ENCODE measurements at regions not wholly inside any gene's neighbourhood (a gene's known extent, or its start where the extent isn't known, plus 50 kb on each side); places are given as distances from the start of the nearest gene placed in this dataset.

DNA sequence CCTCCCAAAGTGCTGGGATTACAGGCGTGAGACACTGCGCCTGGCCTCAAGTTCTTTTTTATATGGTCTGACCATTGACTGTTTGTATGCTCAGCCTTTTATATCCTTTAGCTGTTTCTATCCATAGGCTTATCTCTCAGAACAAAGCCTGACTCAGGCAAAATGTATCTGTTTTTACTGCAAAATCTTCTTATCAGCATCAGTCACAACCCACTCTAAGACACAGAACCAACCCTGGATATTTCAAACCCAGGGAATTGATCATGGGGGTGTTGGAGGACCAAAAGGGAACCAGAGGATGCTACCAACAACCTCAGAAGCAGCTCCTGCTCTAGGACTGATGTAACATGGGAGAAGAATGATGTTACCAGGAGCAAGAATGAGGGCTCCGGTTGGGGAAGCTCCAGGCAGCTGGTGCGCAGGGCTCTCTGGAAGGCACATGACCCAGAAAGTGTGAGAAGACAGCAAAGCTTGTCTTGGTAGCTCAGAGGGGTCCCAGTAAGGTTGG is 75.3 kb upstream of the NCK2 start:
- 75% methylated on average over 4 of the region's 4 CpGs for WGBS (ENCODE audit: low lambda C conversion rate)
- ChIA-PET CTCF (no interaction called here), POLR2A (no interaction called here)
- no peaks in the 10 kb centered on the region for H3F3A ChIP-seq (replicated peaks; ENCODE audit: insufficient read depth)
- no peaks in the 10 kb centered on the region for H3K9me2 ChIP-seq
- no peak overlapping the region for H3K27ac ChIP-seq (ENCODE audit: low read depth in 2 of 2, low read length in 1 of 2)
- no peaks in the 10 kb centered on the region for H3K79me2 ChIP-seq (ENCODE audit: insufficient read depth)
- H2AFZ ChIP-seq (ENCODE audit: low read depth): no peak overlapping the region
- H4K20me1 ChIP-seq (ENCODE audit: insufficient read depth): no peaks in the 10 kb centered on the region
- no peak for TF ChIP-seq FOXM1 (IDR thresholded peaks at IDR 0.05; ENCODE audit: low read depth)
- TF ChIP-seq, protein P1, sequence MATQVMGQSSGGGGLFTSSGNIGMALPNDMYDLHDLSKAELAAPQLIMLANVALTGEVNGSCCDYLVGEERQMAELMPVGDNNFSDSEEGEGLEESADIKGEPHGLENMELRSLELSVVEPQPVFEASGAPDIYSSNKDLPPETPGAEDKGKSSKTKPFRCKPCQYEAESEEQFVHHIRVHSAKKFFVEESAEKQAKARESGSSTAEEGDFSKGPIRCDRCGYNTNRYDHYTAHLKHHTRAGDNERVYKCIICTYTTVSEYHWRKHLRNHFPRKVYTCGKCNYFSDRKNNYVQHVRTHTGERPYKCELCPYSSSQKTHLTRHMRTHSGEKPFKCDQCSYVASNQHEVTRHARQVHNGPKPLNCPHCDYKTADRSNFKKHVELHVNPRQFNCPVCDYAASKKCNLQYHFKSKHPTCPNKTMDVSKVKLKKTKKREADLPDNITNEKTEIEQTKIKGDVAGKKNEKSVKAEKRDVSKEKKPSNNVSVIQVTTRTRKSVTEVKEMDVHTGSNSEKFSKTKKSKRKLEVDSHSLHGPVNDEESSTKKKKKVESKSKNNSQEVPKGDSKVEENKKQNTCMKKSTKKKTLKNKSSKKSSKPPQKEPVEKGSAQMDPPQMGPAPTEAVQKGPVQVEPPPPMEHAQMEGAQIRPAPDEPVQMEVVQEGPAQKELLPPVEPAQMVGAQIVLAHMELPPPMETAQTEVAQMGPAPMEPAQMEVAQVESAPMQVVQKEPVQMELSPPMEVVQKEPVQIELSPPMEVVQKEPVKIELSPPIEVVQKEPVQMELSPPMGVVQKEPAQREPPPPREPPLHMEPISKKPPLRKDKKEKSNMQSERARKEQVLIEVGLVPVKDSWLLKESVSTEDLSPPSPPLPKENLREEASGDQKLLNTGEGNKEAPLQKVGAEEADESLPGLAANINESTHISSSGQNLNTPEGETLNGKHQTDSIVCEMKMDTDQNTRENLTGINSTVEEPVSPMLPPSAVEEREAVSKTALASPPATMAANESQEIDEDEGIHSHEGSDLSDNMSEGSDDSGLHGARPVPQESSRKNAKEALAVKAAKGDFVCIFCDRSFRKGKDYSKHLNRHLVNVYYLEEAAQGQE (IDR thresholded peaks at IDR 0.05; ENCODE audit: low read depth, low read length): no peak
- TF ChIP-seq, protein P2, sequence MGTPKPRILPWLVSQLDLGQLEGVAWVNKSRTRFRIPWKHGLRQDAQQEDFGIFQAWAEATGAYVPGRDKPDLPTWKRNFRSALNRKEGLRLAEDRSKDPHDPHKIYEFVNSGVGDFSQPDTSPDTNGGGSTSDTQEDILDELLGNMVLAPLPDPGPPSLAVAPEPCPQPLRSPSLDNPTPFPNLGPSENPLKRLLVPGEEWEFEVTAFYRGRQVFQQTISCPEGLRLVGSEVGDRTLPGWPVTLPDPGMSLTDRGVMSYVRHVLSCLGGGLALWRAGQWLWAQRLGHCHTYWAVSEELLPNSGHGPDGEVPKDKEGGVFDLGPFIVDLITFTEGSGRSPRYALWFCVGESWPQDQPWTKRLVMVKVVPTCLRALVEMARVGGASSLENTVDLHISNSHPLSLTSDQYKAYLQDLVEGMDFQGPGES (IDR thresholded peaks at IDR 0.05; ENCODE audit: low read depth, low read length): no peak
- no peak for TF ChIP-seq POLR2AphosphoS5 (IDR thresholded peaks at IDR 0.05; ENCODE audit: low read depth, low read length)
- TF ChIP-seq SMC3 (IDR thresholded peaks at IDR 0.05; ENCODE audit: low read depth, low read length): no peak
- TF ChIP-seq GATA2 (CRISPR knock-in tag; IDR thresholded peaks at IDR 0.05): no peak
- TF ChIP-seq RFX5 (IDR thresholded peaks at IDR 0.05; ENCODE audit: low read length): no peak
- no peak for TF ChIP-seq TCF12 (IDR thresholded peaks at IDR 0.05)
- H3K36me3 ChIP-seq (replicated peaks in 1 of 2; ENCODE audit: control insufficient read depth in 1 of 2, insufficient read depth in 2 of 2, low read length in 1 of 2): no peaks in the 10 kb centered on the region
- no peak for DNase-seq
- no peak overlapping the region for H3K4me3 ChIP-seq (ENCODE audit: low read depth in 2 of 2, low read length in 1 of 2)
- H3K4me1 ChIP-seq (ENCODE audit: control insufficient read depth in 1 of 2, insufficient read depth in 2 of 2, low read depth in 1 of 2, low read length in 1 of 2): no peaks in the 10 kb centered on the region
- no peaks in the 10 kb centered on the region for H3K27me3 ChIP-seq (ENCODE audit: insufficient read depth)
- no peak overlapping the region for H3K4me2 ChIP-seq
- H3K9me3 ChIP-seq: no peaks in the 10 kb centered on the region
- H3K9ac ChIP-seq: no peak overlapping the region

DNA sequence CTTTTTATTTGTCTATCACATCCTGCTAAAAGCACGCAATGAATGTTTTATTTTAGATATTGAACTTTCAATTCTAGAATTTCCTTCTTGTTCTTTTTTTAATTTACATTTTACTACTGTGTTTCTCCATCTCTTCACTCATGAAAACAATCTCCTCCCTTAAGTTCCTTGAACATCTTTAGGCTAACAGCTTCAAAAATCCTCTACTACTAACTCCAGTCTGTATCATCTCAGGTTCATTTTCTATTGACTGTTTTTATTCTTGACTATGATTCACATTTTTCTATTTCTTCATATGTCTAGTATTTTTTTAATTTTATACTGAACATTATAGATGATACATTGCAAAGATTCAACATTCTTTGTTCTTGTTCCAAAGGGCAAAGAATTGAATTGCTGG is 79.2 kb upstream of the NCK2 start:
- Histone ChIP-seq H3K27ac (ENCODE audit: low read depth in 2 of 2, low read length in 1 of 2) (no peak overlapping the region), H3K79me2 (ENCODE audit: insufficient read depth) (no peaks in the 10 kb centered on the region), H4K20me1 (ENCODE audit: insufficient read depth) (no peaks in the 10 kb centered on the region), H3K27me3 (ENCODE audit: insufficient read depth) (no peaks in the 10 kb centered on the region), H3K36me3 (replicated peaks in 1 of 2; ENCODE audit: control insufficient read depth in 1 of 2, insufficient read depth in 2 of 2, low read length in 1 of 2) (no peaks in the 10 kb centered on the region), H3F3A (replicated peaks; ENCODE audit: insufficient read depth) (no peaks in the 10 kb centered on the region), H3K9me2 (no peaks in the 10 kb centered on the region), H3K4me2 (no peak overlapping the region), H3K4me3 (ENCODE audit: low read depth in 2 of 2, low read length in 1 of 2) (no peak overlapping the region), H2AFZ (ENCODE audit: low read depth) (no peak overlapping the region), H3K4me1 (ENCODE audit: control insufficient read depth in 1 of 2, insufficient read depth in 2 of 2, low read depth in 1 of 2, low read length in 1 of 2) (no peaks in the 10 kb centered on the region), H3K9me3 (no peaks in the 10 kb centered on the region), H3K9ac (no peak overlapping the region)
- 31% methylated on average over 1 of the region's 1 CpG for WGBS (ENCODE audit: low lambda C conversion rate)
- ChIA-PET POLR2A (no interaction called here), CTCF (interaction anchor here (0.7 kb wide), 1 partner anchor 438 kb away, joined by 3 read pairs; no protein-coding TSS in a partner anchor)
- TF ChIP-seq GATA2 (CRISPR knock-in tag; IDR thresholded peaks at IDR 0.05) (no peak), NRF1 (IDR thresholded peaks at IDR 0.05; ENCODE audit: low read depth, low read length) (no peak), FOSL2 (IDR thresholded peaks at IDR 0.05; ENCODE audit: borderline replicate concordance, low read depth) (no peak), RCOR1 (IDR thresholded peaks at IDR 0.05; ENCODE audit: low read length) (no peak), ELF1 (IDR thresholded peaks at IDR 0.05) (no peak), RFX5 (IDR thresholded peaks at IDR 0.05; ENCODE audit: low read length) (no peak), YY1 (IDR thresholded peaks at IDR 0.05; ENCODE audit: low read depth) (no peak), JUND (IDR thresholded peaks at IDR 0.05) (no peak), CHD2 (IDR thresholded peaks at IDR 0.05; ENCODE audit: low read length, partially characterized antibody) (no peak), SIN3A (IDR thresholded peaks at IDR 0.05; ENCODE audit: borderline replicate concordance, low read depth, low read length) (no peak), MEF2A (IDR thresholded peaks at IDR 0.05; ENCODE audit: borderline replicate concordance, low read depth) (no peak)
- TF ChIP-seq, protein P3, sequence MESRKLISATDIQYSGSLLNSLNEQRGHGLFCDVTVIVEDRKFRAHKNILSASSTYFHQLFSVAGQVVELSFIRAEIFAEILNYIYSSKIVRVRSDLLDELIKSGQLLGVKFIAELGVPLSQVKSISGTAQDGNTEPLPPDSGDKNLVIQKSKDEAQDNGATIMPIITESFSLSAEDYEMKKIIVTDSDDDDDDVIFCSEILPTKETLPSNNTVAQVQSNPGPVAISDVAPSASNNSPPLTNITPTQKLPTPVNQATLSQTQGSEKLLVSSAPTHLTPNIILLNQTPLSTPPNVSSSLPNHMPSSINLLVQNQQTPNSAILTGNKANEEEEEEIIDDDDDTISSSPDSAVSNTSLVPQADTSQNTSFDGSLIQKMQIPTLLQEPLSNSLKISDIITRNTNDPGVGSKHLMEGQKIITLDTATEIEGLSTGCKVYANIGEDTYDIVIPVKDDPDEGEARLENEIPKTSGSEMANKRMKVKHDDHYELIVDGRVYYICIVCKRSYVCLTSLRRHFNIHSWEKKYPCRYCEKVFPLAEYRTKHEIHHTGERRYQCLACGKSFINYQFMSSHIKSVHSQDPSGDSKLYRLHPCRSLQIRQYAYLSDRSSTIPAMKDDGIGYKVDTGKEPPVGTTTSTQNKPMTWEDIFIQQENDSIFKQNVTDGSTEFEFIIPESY (IDR thresholded peaks at IDR 0.05; ENCODE audit: borderline replicate concordance, low read depth): no peak
- TF ChIP-seq, protein P4, sequence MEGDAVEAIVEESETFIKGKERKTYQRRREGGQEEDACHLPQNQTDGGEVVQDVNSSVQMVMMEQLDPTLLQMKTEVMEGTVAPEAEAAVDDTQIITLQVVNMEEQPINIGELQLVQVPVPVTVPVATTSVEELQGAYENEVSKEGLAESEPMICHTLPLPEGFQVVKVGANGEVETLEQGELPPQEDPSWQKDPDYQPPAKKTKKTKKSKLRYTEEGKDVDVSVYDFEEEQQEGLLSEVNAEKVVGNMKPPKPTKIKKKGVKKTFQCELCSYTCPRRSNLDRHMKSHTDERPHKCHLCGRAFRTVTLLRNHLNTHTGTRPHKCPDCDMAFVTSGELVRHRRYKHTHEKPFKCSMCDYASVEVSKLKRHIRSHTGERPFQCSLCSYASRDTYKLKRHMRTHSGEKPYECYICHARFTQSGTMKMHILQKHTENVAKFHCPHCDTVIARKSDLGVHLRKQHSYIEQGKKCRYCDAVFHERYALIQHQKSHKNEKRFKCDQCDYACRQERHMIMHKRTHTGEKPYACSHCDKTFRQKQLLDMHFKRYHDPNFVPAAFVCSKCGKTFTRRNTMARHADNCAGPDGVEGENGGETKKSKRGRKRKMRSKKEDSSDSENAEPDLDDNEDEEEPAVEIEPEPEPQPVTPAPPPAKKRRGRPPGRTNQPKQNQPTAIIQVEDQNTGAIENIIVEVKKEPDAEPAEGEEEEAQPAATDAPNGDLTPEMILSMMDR (IDR thresholded peaks at IDR 0.05): no peak
- TF ChIP-seq, protein P5, sequence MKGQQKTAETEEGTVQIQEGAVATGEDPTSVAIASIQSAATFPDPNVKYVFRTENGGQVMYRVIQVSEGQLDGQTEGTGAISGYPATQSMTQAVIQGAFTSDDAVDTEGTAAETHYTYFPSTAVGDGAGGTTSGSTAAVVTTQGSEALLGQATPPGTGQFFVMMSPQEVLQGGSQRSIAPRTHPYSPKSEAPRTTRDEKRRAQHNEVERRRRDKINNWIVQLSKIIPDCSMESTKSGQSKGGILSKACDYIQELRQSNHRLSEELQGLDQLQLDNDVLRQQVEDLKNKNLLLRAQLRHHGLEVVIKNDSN (IDR thresholded peaks at IDR 0.05; ENCODE audit: borderline replicate concordance, low read depth): no peak
- DNase-seq: no peak

All from SK-N-SH (cell line).